ENCODE measurements at regions not wholly inside any gene's neighbourhood (a gene's known extent, or its start where the extent isn't known, plus 50 kb on each side); places are given as distances from the start of the nearest gene placed in this dataset.

DNA sequence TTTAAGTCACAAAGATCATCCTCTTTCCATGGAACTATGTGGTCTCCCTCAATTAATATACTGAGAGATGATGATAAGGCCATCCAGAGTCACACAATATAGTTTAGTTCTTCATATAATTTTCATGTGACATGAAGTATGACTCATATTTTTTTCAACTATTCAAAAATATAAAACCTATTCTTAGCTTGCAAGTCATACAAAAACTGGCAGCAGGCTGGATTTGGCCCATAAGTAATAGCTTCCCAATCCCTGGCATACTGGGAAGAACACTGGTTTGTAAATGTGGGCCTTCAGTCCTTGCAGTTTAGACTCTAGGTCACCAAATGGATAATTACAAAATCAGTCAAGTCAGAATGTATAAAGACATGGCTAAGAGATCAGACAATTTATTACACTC is 356.6 kb downstream of the PPP1R3A start:
- TF ChIP-seq, protein P1, sequence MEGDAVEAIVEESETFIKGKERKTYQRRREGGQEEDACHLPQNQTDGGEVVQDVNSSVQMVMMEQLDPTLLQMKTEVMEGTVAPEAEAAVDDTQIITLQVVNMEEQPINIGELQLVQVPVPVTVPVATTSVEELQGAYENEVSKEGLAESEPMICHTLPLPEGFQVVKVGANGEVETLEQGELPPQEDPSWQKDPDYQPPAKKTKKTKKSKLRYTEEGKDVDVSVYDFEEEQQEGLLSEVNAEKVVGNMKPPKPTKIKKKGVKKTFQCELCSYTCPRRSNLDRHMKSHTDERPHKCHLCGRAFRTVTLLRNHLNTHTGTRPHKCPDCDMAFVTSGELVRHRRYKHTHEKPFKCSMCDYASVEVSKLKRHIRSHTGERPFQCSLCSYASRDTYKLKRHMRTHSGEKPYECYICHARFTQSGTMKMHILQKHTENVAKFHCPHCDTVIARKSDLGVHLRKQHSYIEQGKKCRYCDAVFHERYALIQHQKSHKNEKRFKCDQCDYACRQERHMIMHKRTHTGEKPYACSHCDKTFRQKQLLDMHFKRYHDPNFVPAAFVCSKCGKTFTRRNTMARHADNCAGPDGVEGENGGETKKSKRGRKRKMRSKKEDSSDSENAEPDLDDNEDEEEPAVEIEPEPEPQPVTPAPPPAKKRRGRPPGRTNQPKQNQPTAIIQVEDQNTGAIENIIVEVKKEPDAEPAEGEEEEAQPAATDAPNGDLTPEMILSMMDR (IDR thresholded peaks at IDR 0.05) = no peak
- no peak for TF ChIP-seq EP300 (IDR thresholded peaks at IDR 0.05)
- no peak for TF ChIP-seq POLR2A (IDR thresholded peaks at IDR 0.05)

Measured in suprapubic skin (tissue), 3 donors.